GM19438 (cell line): ENCODE measurements at regions not wholly inside any gene's neighbourhood (a gene's known extent, or its start where the extent isn't known, plus 50 kb on each side); places are given as distances from the start of the nearest gene placed in this dataset.

Source experiments
- ATAC-seq: cut with Tn5 transposase; IDR thresholded peaks from one replicate; pipeline ENCODE4 v1.9.1; 2021; ENCODE audit warnings: low read depth; ENCODE audit not compliant: unreplicated experiment

GRCh38 chr5:53825016-53825415, 264.6 kb downstream of the NDUFS4 start:
- no peak for ATAC-seq

GRCh38 chr5:53825926-53826325, 265.5 kb downstream of the NDUFS4 start:
- ATAC-seq, result no peak

- ATAC-seq, result no peak
Observed at GRCh38 chr5:53826504-53826903, 266.1 kb downstream of the NDUFS4 start.

- no peak for ATAC-seq
Observed at GRCh38 chr5:53827211-53827651, 266.8 kb downstream of the NDUFS4 start.

- ATAC-seq, result no peak
Observed at GRCh38 chr5:53831496-53831895, 271.1 kb downstream of the NDUFS4 start.
